HepG2 (cell line): ENCODE measurements at regions not wholly inside any gene's neighbourhood (a gene's known extent, or its start where the extent isn't known, plus 50 kb on each side); places are given as distances from the start of the nearest gene placed in this dataset.

Experiments
- ATAC-seq: fragments of 200-7000 bp; cut with Tn5 transposase; 3 replicates; pipeline ENCODE4 v1.9.1; 2020; ENCODE audit warnings: mild to moderate bottlenecking, moderate library complexity
- BruUV-seq: library from RNA; stranded (reverse); fragments of 400-500 nt; replicated peaks from 2 replicates; lab custom pipeline; 2021; lab: Mats Ljungman, UMichigan
- CTCF ChIA-PET: fragments of 300-600 bp; formaldehyde crosslinking; extraction: SDS; loops from one replicate; lab custom pipeline; 2021; ENCODE audit warnings: low total read pairs, inconsistent platforms, low intra/inter-chr PET ratio; lab: Yijun Ruan, JAX
- POLR2A ChIA-PET: fragments of 350-600 bp; sonication (Branson Sonifier 250); formaldehyde crosslinking; loops from one replicate; lab custom pipeline; 2020; ENCODE audit warnings: antibody characterized with exemption, inconsistent platforms; lab: Yijun Ruan, JAX
- DNase-seq: peaks from one replicate; pipeline ENCODE4 v3.0.0-alpha.2; 2015; ENCODE audit warnings: low spot score
- FAIRE-seq: peaks from 3 replicates; lab custom pipeline; 2011; peaks lifted over from hg19 to GRCh38; lab: Jason Lieb, UNC
- H2AFZ ChIP-seq: one replicate; pipeline ENCODE4 v1.6.1; 2011; ENCODE audit warnings: low read length, inconsistent platforms
- H3K27ac ChIP-seq: fragments of 300-600 bp; 3 replicates; pipeline ENCODE4 v1.8.0; 2011; ENCODE audit warnings: mixed run types, mild to moderate bottlenecking, mixed read lengths, low read length, inconsistent platforms; ENCODE audit not compliant: insufficient read depth; ENCODE audit errors: extremely low read length
- H3K27me3 ChIP-seq, 2 experiments: fragments of 200-600 bp in 1 of 2; 2 replicates in 1 of 2; 3 replicates in 1 of 2; pipeline versions ENCODE4 v1.6.0 to v1.8.0; 2011; ENCODE audit warnings: low read length in 2 of 2, mild to moderate bottlenecking in 2 of 2, moderate library complexity in 2 of 2, inconsistent platforms in 1 of 2; ENCODE audit not compliant: insufficient read depth in 2 of 2, control insufficient read depth in 1 of 2
- H3K36me3 ChIP-seq, 2 experiments: fragments of 200-600 bp in 1 of 2; replicated peaks in 1 of 2; 2 replicates in 1 of 2; 3 replicates in 1 of 2; pipeline versions ENCODE4 v1.5.1 to v1.8.0; 2011; ENCODE audit warnings: low read length in 2 of 2, inconsistent platforms in 1 of 2; ENCODE audit not compliant: insufficient read depth in 2 of 2, control insufficient read depth in 1 of 2
- H3K4me1 ChIP-seq: 2 replicates; pipeline ENCODE4 v1.5.1; 2012; ENCODE audit warnings: low read length, inconsistent platforms; ENCODE audit not compliant: insufficient read depth
- H3K4me2 ChIP-seq: 2 replicates; pipeline ENCODE4 v1.6.0; 2011; ENCODE audit warnings: low read depth, low read length, inconsistent platforms
- H3K4me3 ChIP-seq, 3 experiments: fragments of 200-600 bp in 1 of 3; sonication (generic), shearing (Covaris generic) in 1 of 3; replicated peaks in 1 of 3; 2 replicates each; pipeline ENCODE4 v1.5.1; 2011 to 2016; ENCODE audit warnings: low read length in 3 of 3, inconsistent platforms in 2 of 3, low read depth in 2 of 3, mild to moderate bottlenecking in 2 of 3, control low read depth in 1 of 3, mixed read lengths in 1 of 3; ENCODE audit not compliant: insufficient read depth in 1 of 3
- H3K79me2 ChIP-seq: one replicate; pipeline ENCODE4 v1.6.1; 2011; ENCODE audit warnings: low read length, inconsistent platforms; ENCODE audit not compliant: insufficient read depth
- H3K9ac ChIP-seq: 2 replicates; pipeline ENCODE4 v1.6.0; 2011; ENCODE audit warnings: mild to moderate bottlenecking, low read depth, low read length, inconsistent platforms; ENCODE audit not compliant: insufficient read depth
- H3K9me3 ChIP-seq: 2 replicates; pipeline ENCODE4 v1.5.1; 2012; ENCODE audit warnings: mild to moderate bottlenecking, low read length
- H4K20me1 ChIP-seq: 2 replicates; pipeline ENCODE4 v1.6.0; 2011; ENCODE audit warnings: inconsistent platforms, mild to moderate bottlenecking, low read length, moderate library complexity; ENCODE audit not compliant: insufficient read depth
- ELF1 ChIP-seq: sonication (generic); formaldehyde crosslinking; IDR thresholded peaks from 2 replicates; pipeline ENCODE4 v1.4.0; 2020; ENCODE audit warnings: missing genetic modification reagents
- FOXK2 ChIP-seq: fragments of 450-650 bp; IDR thresholded peaks from 2 replicates; pipeline ENCODE4 v1.6.1; 2016
- GTF3A ChIP-seq: sonication (generic); formaldehyde crosslinking; conservative IDR thresholded peaks from 2 replicates; pipeline ENCODE4 v1.4.0; 2020; ENCODE audit warnings: mild to moderate bottlenecking, missing genetic modification reagents
- ZBTB7A ChIP-seq: sonication (generic); formaldehyde crosslinking; IDR thresholded peaks from 2 replicates; pipeline ENCODE4 v1.8.0; 2022; ENCODE audit warnings: mild to moderate bottlenecking, missing genetic modification reagents
- ZEB1 ChIP-seq: IDR thresholded peaks from 2 replicates; pipeline ENCODE4 v1.6.1; 2012; ENCODE audit warnings: mild to moderate bottlenecking, low read depth, inconsistent platforms; ENCODE audit not compliant: insufficient replicate concordance
- ZNF446 ChIP-seq: sonication (generic); formaldehyde crosslinking; IDR thresholded peaks from 2 replicates; pipeline ENCODE4 v1.5.0; 2020; ENCODE audit warnings: mild to moderate bottlenecking, missing genetic modification reagents
- ZNF484 ChIP-seq: sonication (generic); formaldehyde crosslinking; IDR thresholded peaks from 2 replicates; pipeline ENCODE4 v1.5.1; 2020; ENCODE audit warnings: mild to moderate bottlenecking, low read depth, missing genetic modification reagents, borderline replicate concordance
- ZNF749 ChIP-seq: sonication (generic); formaldehyde crosslinking; IDR thresholded peaks from 2 replicates; pipeline ENCODE4 v1.8.0; 2022; ENCODE audit warnings: mild to moderate bottlenecking, missing genetic modification reagents, moderate library complexity, borderline replicate concordance
- WGBS: methylation state at CpG from one replicate; pipeline ENCODE4 v1.1.6; 2017; ENCODE audit warnings: low lambda C conversion rate; 5-methylcytosine and 5-hydroxymethylcytosine counted together
- in situ Hi-C: cut with HindIII; loops from 2 replicates; pipeline ENCODE4 v1.10.0; 2017; ENCODE audit warnings: low pct_unique_long_range_greater_than_20kb; ENCODE audit not compliant: extremely low pct_ligation_motif_present
- intact Hi-C: fragments of 100-400 bp; cut with micrococcal nuclease; formaldehyde crosslinking; loops from one replicate; pipeline ENCODE4 v1.10.0; 2022; ENCODE audit not compliant: unreplicated experiment
- TF ChIP-seq, protein P1 (sequence below): sonication (generic); formaldehyde crosslinking; IDR thresholded peaks from 2 replicates; pipeline ENCODE4 v1.5.0; 2020; ENCODE audit warnings: missing genetic modification reagents

DNA sequence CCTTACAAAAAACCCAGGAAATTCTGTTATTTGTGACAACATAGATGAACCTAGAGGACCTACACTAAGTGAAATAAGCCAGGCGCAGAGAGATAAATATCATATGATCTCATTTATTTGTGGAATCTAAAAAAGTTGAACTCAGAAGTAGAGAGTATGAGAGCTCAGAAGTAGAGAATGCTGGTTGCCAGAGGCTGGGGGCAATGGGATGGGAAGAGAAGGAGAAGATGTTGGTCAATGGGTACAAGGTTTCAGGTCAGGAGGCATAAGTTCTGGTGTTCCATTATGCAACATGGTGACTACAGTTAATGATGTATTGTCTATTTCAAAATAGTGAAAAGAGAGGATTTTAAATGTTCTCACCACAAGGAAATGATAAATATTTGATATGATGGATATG, 259.1 kb upstream of the POU3F1 start (continued):
- TF ChIP-seq, protein P1, sequence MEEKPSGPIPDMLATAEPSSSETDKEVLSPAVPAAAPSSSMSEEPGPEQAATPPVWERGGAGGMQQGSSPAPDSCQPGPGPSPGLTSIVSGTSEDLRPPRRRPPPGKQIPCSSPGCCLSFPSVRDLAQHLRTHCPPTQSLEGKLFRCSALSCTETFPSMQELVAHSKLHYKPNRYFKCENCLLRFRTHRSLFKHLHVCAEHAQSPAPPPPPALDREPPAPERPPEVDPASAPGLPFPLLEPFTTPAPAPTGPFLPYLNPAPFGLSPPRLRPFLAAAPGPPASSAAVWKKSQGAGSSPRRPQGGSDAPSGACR (CRISPR knock-in tag), result no peak
- no peak for TF ChIP-seq ZNF484 (CRISPR knock-in tag)
- no peak for TF ChIP-seq GTF3A (CRISPR knock-in tag)

DNA sequence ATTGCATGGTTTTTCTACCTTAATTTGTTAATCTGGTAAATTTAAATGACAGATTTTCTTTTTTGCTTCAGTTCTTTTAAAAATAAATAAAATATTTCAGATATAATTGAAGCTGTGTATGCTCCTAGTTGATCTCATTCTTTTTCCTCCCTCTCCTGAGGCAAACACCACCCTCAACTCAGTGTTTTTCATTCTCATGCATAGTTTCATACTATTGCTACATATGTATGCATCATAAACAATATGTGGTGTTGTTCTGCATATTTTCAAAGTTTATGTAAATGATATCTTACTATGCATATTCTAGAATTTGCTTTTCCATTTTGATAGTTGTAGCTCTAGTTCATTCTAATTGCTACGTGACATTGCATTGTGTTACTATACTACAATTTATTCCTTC, 257.2 kb upstream of the POU3F1 start:
- POLR2A ChIA-PET, result no interaction called here
- DNase-seq (no peak), FAIRE-seq (no peak), ATAC-seq (no peak)
- Histone ChIP-seq H3K9me3 (no peaks in the 10 kb centered on the region), H2AFZ (no peak overlapping the region), H4K20me1 (no peaks in the 10 kb centered on the region), H3K79me2 (no peaks in the 10 kb centered on the region), H3K27me3 (no peaks in the 10 kb centered on the region), H3K4me2 (no peak overlapping the region), H3K36me3 (no peaks in the 10 kb centered on the region), H3K27ac (no peak overlapping the region), H3K4me1 (no peaks in the 10 kb centered on the region), H3K4me3 (no peak overlapping the region), H3K9ac (no peak overlapping the region)
- CTCF ChIA-PET, result no interaction called here
- WGBS, result 20% methylated on average over 1 of the region's 1 CpG
- in situ Hi-C loops (no loop called here), intact Hi-C loops (no loop called here)
- BruUV-seq, result no TSS peak
- TF ChIP-seq ZNF446 (CRISPR knock-in tag) (no peak), FOXK2 (no peak), ELF1 (CRISPR knock-in tag) (no peak)

DNA sequence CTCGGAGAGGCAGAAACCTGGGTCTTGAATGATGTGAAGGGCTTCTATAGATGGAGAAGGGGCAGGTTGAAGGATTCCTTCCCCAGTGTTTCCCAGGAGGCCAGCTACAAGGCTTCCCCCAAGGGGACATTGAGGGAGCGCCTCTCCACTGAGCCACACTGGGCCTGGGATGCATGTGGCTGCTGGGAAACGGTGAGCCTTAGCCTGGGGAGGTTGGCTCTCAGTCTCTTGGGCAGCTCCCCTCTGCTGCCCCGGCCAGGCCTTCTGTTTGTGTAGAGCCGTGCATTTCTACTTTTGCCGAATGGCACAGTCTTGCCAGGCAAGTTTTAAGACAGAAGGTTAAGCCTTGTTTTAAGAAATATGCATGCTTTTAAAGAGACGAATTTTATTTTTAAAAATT, 254.4 kb upstream of the POU3F1 start:
- Histone ChIP-seq H2AFZ (no peak overlapping the region), H3K9ac (no peak overlapping the region), H4K20me1 (no peaks in the 10 kb centered on the region), H3K79me2 (no peaks in the 10 kb centered on the region), H3K4me1 (no peaks in the 10 kb centered on the region), H3K36me3 (no peaks in the 10 kb centered on the region), H3K9me3 (no peaks in the 10 kb centered on the region), H3K4me2 (no peak overlapping the region), H3K27ac (no peak overlapping the region), H3K4me3 (no peak overlapping the region), H3K27me3 (no peaks in the 10 kb centered on the region)
- no peak for DNase-seq
- no TSS peak for BruUV-seq
- TF ChIP-seq ZBTB7A (no peak), ZNF749 (no peak), ZEB1 (no peak)
- in situ Hi-C loops, result no loop called here
- no peak for ATAC-seq
- intact Hi-C loops, result no loop called here
- ChIA-PET POLR2A (no interaction called here), CTCF (no interaction called here)
- FAIRE-seq, result no peak
- WGBS, result 26% methylated on average over 6 of the region's 7 CpGs
